ENCODE measurements at regions not wholly inside any gene's neighbourhood (a gene's known extent, or its start where the extent isn't known, plus 50 kb on each side); places are given as distances from the start of the nearest gene placed in this dataset.

GRCh38 chr21:35645991-35646390 lies 414.3 kb downstream of the SETD4 start:
- DNase-seq (ENCODE audit: low spot score): no peak

GRCh38 chr21:35644523-35644922 lies 415.8 kb downstream of the SETD4 start:
- no peak for DNase-seq (ENCODE audit: low spot score)

DNA sequence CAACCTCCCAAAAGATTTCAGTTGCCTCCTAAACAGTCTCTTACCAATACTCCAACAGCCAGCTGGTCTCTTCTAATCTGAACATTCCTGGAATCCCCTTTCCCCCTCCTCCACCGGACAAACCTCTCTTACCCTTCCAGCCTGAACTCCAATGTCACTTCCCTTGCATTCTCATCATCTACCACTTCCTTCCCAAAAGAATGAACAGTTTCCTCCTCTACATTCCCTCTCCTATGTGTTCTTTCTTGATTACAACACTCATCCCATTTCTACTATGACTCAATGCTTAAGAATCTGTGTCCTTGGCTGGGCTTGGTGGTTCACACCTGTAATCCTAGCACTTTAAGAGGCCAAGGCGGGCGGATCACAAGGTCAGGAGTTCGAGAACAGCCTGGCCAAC lies 417.1 kb downstream of the SETD4 start:
- no peak for DNase-seq (ENCODE audit: low spot score)

DNA sequence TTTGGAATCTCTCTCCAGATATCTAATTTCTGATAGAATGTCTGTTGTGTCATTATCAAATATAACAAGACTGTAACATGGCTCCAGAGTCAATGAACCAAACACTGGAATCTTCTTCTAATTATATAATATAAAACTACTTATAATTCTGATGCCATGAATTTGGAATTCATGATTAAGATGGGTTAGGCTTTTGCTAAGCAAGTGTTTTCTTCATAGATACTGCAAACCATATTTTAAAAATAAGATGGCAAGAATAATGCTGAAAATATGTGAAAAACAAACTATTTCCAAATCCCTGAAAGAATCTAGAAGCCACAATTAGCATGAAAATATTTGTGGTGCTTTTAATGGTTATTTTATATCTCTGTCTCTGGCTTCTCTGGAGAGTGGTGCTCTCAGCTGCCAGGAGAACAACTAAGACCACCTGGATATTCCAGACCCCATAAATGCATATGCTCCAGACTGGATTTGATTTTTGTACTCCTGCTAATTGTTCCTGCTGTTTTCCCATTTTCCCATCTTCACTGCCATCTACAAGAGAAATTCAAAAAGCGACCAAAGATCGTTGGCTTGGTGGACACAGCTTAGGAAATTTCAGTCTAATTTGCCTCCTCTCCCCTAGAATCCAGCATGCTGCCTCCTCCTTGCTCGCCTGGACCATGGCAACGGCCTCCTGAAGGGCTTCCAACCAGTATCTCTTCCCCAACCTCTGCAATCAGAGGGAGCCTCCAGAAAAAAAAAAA lies 418.9 kb downstream of the SETD4 start:
- DNase-seq (ENCODE audit: low spot score): no peak

DNA sequence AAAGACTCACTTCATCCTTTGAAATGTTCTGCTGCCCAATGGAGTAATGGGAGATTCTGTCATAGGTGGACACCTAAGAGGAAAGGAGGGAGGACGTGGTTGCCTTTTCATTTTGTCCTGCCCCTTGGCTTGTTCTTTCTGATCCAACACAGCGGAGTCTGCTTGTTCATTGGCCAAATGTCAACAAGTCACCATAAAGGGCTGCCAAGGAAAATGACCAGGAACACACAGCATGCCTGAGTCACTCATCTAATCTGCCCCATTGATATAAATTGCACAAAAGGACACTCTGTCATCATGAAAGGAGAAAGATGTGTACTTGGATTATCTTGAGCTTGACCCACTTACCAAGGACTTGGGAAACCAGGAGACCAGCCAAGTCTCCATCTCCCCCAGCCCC lies 422.9 kb downstream of the SETD4 start:
- DNase-seq (ENCODE audit: low spot score): no peak

GRCh38 chr21:35635994-35636393 lies 424.3 kb downstream of the SETD4 start:
- DNase-seq (ENCODE audit: low spot score): no peak

DNA sequence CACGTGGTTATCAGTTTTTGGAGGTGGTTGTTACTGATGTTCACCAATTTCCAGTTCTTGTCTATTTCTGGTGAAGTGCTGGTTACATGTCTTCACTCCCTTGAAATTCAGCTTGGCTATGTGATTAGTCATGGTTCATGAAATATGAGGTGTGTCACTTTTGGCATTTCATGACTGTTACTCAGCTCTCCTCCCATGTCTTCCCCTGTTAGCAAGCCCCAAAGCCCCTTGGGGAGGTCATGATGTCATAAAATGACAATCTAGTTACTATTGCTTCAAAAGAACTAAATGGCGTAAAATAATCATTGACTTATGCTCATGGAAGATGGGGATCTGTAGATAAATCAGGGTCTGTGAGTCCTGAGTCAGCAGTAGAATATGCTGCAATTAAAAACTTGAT lies 425.1 kb downstream of the SETD4 start:
- DNase-seq (ENCODE audit: low spot score): no peak

GRCh38 chr21:35633501-35633900 lies 426.8 kb downstream of the SETD4 start:
- no peak for DNase-seq (ENCODE audit: low spot score)

DNA sequence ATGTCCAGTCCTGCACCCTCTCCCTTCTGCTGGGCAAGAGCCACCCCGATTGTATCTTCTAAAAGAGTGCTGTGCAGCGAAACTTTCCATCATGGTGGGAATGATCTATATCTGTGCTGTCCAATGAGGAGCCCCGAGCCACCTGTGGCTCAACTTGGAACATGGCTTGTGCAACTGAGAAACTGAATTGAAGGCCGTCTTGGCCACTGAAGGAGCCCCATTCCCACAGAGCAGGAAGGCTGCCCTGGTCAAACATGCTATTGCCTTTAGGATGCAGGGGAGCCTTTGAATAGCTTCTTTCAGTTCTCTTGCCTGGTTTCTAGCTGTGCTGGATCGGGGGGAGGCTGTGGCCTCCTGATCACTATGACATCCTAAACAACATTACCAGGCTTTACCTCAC lies 427.6 kb downstream of the SETD4 start:
- DNase-seq (ENCODE audit: low spot score): no peak

GRCh38 chr21:35628316-35628715 lies 432.0 kb downstream of the SETD4 start:
- DNase-seq (ENCODE audit: low spot score): no peak

- no peak for DNase-seq (ENCODE audit: low spot score)
Measured at GRCh38 chr21:35627462-35627861, 432.9 kb downstream of the SETD4 start.

- DNase-seq (ENCODE audit: low spot score): no peak
Measured at GRCh38 chr21:35625576-35625975, 434.8 kb downstream of the SETD4 start.

DNA sequence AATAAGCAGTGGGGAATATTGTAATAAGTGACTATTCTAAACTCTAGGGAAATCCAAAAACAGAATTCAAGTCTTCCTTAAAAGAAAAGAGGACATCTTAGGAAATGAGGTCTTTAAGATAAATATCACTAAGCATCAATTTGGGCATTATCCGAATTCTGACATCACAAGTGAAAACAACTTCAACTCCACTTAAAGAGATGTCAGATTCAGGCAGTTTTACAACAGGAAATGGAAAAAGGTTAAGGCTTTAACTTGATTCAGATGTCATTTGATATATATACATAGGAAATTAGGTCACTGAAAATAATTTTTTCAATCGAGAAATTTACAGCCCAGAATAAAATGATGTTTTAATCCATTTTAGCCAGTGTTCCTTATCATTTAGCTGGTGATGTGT lies 435.4 kb downstream of the SETD4 start:
- DNase-seq (ENCODE audit: low spot score): no peak

- no peak for DNase-seq (ENCODE audit: low spot score)
Measured at GRCh38 chr21:35622612-35623011, 437.7 kb downstream of the SETD4 start.

GRCh38 chr21:35619184-35619583 lies 441.1 kb downstream of the SETD4 start:
- no peak for DNase-seq (ENCODE audit: low spot score)

- DNase-seq (ENCODE audit: low spot score): no peak
Measured at GRCh38 chr21:35617491-35617890, 442.8 kb downstream of the SETD4 start.

- DNase-seq (ENCODE audit: low spot score): no peak
Measured at GRCh38 chr21:35616090-35616489, 444.2 kb downstream of the SETD4 start.

DNA sequence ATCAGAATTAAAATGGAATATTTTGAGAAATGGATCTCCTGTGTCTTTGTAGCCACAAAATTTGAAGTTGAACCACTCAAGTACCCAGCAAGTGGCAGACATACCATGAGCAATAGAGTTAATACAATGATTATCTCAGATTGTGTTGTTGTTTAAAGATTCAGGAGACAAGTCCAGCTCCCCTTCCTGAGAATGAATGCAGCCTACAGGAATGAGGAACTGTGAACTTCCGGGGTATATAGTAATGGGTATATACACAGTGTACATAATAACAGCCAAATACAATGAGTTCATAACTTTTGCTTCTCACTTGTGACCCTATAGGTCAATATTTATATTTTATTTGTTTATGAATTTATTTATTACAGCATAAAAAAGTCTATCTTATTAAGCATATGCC lies 445.0 kb downstream of the SETD4 start:
- no peak for DNase-seq (ENCODE audit: low spot score)

DNA sequence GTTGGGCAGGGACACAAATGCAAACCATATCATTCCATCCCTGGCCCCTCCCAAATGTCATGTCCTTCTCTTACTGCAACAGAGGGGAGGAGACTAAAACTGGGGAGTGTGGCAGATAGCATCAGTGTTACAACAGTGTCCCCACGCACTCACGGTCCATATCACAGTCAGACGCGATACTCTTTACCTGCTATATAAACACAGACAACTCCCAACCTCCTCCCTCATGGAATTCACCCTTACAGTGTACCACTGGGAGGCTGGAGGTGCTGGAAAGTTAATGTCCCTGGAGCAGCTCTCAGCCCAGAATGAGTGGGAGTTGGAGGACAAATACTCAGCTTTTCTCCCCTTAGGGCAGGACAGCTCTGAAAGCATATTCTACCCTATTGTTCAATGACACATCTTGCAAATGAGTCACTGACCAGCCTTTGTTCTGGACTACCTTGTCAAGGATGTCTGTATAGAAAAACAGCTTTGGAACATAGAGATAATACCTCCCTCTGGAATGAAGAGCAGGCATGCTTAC lies 445.9 kb downstream of the SETD4 start:
- DNase-seq (ENCODE audit: low spot score): no peak

DNA sequence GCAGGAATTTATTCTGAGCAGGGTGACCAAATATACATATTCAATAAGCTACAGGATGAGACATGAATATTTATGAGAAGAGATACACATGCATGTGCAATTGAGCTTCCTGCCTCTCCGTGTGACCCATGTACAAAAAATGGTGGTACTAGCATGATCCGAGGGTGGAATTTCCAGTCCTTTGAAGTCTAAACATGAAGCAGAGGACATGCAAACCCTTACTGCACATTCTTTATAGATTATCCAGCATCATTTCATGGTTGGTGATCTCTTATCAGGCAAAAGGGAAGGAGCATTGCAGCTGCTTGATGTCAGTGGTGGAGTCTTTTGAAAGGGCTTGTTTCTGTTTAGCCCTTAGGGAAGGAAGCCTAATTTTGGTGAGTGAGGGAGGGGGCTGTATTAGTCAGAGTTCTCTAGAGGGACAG lies 448.6 kb downstream of the SETD4 start:
- no peak for DNase-seq (ENCODE audit: low spot score)

DNA sequence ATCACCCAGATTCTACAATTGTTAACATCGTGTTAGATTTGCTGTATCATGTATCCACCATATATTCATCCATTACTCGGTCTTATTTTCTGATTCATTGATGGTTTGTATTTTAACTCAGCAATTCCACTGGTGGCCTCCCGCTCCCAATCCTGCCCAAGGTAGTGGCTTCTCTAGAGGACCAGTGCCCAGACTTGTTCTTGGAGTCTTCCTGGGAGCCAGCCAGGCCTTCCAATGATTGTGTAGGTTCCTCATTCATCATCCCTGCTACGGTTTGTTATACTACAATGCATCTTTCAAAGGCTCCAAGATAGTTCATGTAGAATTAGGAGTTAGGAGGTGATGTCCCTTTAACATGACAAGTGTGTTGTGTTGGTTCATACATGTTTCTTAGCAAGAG lies 451.1 kb downstream of the SETD4 start:
- no peak for DNase-seq (ENCODE audit: low spot score)

DNA sequence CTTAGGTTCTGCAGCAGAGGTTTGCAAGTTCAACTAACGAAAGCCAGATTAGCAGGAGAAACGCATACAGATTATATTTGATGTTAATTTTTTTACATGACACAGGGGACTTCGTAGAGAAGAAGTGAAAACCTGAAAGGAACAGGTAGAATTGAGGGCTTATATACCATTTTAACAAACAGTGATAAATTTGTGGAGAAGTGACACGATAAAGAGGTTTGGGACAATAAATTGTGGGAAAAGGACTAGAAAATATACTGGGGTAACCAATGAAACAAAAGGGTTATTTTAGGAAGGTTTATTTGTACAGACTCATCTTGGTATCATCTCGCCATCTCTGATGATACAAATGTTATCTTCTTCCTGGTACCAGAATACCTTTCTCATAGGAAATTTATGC lies 452.9 kb downstream of the SETD4 start:
- DNase-seq (ENCODE audit: low spot score): no peak

GRCh38 chr21:35606578-35606977 lies 453.7 kb downstream of the SETD4 start:
- no peak for DNase-seq (ENCODE audit: low spot score)

GRCh38 chr21:35606146-35606545 lies 454.2 kb downstream of the SETD4 start:
- no peak for DNase-seq (ENCODE audit: low spot score)

Measured in CD4-positive, alpha-beta T cell treated with Interleukin-2 at 100 ng/mL for 4 hours (primary cell).